ENCODE measurements at regions not wholly inside any gene's neighbourhood (a gene's known extent, or its start where the extent isn't known, plus 50 kb on each side); places are given as distances from the start of the nearest gene placed in this dataset.
A peak's percentile ranks its signal among the peaks of the same experiment; 100 is the strongest.

DNA sequence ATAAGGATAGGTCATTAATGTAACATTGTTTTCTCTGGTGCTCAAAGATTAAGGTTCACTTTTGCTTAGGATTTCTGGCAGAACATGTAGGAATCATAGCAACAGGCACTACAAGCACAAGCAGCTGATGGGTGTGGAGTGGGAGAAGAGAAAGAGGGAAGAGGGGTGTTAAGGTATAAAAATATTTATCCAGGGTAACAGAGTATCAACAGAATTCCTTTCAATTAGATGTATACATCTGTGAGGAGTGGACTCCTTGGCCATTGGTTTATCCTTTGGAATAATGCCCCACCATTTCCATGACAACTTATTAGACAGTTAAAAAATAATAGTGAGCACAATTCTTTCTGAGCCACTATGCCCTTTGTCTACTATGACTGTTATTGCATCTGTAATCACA, 388.3 kb upstream of the DDHD1 start:
- H3K9me3 ChIP-seq (ENCODE audit: insufficient read depth, low read length): no peaks in the 10 kb centered on the region
- H3K4me2 ChIP-seq (ENCODE audit: low read depth, low read length, poor library complexity, severe bottlenecking): no peak overlapping the region
- no peaks in the 10 kb centered on the region for H3F3A ChIP-seq (ENCODE audit: insufficient read depth)
- H3K9ac ChIP-seq (ENCODE audit: low read length): no peak overlapping the region
- H3K27ac ChIP-seq (ENCODE audit: low read depth, low read length): no peak overlapping the region
- TF ChIP-seq, protein P1, sequence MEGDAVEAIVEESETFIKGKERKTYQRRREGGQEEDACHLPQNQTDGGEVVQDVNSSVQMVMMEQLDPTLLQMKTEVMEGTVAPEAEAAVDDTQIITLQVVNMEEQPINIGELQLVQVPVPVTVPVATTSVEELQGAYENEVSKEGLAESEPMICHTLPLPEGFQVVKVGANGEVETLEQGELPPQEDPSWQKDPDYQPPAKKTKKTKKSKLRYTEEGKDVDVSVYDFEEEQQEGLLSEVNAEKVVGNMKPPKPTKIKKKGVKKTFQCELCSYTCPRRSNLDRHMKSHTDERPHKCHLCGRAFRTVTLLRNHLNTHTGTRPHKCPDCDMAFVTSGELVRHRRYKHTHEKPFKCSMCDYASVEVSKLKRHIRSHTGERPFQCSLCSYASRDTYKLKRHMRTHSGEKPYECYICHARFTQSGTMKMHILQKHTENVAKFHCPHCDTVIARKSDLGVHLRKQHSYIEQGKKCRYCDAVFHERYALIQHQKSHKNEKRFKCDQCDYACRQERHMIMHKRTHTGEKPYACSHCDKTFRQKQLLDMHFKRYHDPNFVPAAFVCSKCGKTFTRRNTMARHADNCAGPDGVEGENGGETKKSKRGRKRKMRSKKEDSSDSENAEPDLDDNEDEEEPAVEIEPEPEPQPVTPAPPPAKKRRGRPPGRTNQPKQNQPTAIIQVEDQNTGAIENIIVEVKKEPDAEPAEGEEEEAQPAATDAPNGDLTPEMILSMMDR (IDR thresholded peaks at IDR 0.05; ENCODE audit: insufficient read depth, low read length, poor library complexity, severe bottlenecking): no peak
- TF ChIP-seq EZH2phosphoT487 (conservative IDR thresholded peaks at IDR 0.05; ENCODE audit: low read length): no peak
- H3K79me2 ChIP-seq (ENCODE audit: insufficient read depth, low read length): no peaks in the 10 kb centered on the region
- H3K27me3 ChIP-seq (ENCODE audit: low read length): no peaks in the 10 kb centered on the region
- no peaks in the 10 kb centered on the region for H3K36me3 ChIP-seq (ENCODE audit: low read length)
- no peaks in the 10 kb centered on the region for H4K20me1 ChIP-seq (ENCODE audit: low read depth, low read length)
- no peak overlapping the region for H2AFZ ChIP-seq (ENCODE audit: low read depth, low read length, severe bottlenecking)
- no peaks in the 10 kb centered on the region for H3K9me2 ChIP-seq (replicated peaks; ENCODE audit: insufficient read depth, low read length)
- no peak overlapping the region for H3K4me3 ChIP-seq (ENCODE audit: insufficient read depth, low read length, poor library complexity, severe bottlenecking)

DNA sequence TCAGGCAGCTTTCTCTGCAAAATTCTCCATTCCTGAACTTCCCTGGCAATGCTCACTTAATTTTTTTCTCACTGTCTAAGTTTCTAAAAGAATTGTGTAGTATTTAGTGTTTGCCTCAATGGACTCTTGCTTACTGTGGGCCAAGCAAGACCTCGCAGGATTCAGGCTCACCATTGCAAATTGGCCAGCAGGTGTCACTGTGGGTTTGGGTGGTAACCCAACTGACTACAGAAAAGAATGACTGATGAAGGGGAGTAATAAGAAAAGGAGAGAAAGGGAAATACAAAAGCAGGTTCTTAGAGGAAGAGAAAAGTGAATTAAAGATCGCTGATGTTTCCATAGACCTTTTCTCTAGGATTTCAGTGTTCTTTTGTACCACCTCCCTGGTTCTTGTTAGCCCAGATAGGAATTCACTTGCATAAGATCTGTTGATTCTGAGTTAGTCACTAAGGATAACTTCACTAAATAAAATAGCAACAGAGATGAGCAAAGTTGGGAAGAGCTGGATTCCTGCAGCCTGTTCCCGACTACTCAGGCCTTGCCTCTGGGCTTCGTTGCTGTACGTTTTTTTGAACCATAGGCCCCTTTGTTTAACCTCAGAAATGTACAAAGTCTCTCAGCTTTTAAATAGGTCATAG, 386.5 kb upstream of the DDHD1 start:
- no peak for TF ChIP-seq EZH2phosphoT487 (conservative IDR thresholded peaks at IDR 0.05; ENCODE audit: low read length)
- TF ChIP-seq, protein P1 (IDR thresholded peaks at IDR 0.05; ENCODE audit: insufficient read depth, low read length, poor library complexity, severe bottlenecking): peak; percentile 95
- Histone ChIP-seq H2AFZ (ENCODE audit: low read depth, low read length, severe bottlenecking) (no peak overlapping the region), H3K27ac (ENCODE audit: low read depth, low read length) (no peak overlapping the region), H3K9ac (ENCODE audit: low read length) (no peak overlapping the region), H3K4me3 (ENCODE audit: insufficient read depth, low read length, poor library complexity, severe bottlenecking) (no peak overlapping the region), H3K27me3 (ENCODE audit: low read length) (no peaks in the 10 kb centered on the region), H3K79me2 (ENCODE audit: insufficient read depth, low read length) (no peaks in the 10 kb centered on the region), H3F3A (ENCODE audit: insufficient read depth) (no peaks in the 10 kb centered on the region), H3K4me2 (ENCODE audit: low read depth, low read length, poor library complexity, severe bottlenecking) (no peak overlapping the region), H3K36me3 (ENCODE audit: low read length) (no peaks in the 10 kb centered on the region), H3K9me2 (replicated peaks; ENCODE audit: insufficient read depth, low read length) (no peaks in the 10 kb centered on the region), H3K9me3 (ENCODE audit: insufficient read depth, low read length) (no peaks in the 10 kb centered on the region), H4K20me1 (ENCODE audit: low read depth, low read length) (no peaks in the 10 kb centered on the region)

DNA sequence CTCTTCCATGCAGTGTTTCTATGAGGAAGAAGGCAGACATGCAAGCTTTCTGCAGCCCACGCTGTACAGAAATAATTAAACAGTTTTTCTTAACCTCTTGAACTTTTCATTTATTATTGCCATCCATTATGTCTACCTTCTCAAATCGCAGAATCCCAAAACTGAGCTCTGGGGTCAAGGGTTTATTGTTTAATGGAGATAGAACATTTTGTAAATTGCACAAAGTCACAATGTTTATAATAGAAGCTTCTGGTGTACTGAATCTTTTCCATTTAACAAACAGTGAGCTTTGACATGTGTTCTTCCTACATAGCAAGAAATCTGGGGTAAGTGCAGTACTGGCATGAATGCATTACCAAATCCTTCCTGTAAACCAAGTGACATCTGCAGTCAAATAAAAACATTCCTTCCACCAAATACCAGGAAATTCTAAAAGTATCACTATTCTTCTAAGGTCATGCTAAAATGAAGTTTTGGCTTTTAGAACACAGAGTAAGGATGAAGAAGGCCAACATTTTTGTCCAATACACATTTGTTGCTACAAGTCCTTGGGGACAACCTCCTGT, 385.3 kb upstream of the DDHD1 start:
- TF ChIP-seq EZH2phosphoT487 (conservative IDR thresholded peaks at IDR 0.05; ENCODE audit: low read length): no peak
- TF ChIP-seq, protein P1 (IDR thresholded peaks at IDR 0.05; ENCODE audit: insufficient read depth, low read length, poor library complexity, severe bottlenecking): no peak
- Histone ChIP-seq H3K79me2 (ENCODE audit: insufficient read depth, low read length) (no peaks in the 10 kb centered on the region), H3K9me3 (ENCODE audit: insufficient read depth, low read length) (no peaks in the 10 kb centered on the region), H4K20me1 (ENCODE audit: low read depth, low read length) (no peaks in the 10 kb centered on the region), H3F3A (ENCODE audit: insufficient read depth) (no peaks in the 10 kb centered on the region), H3K9me2 (replicated peaks; ENCODE audit: insufficient read depth, low read length) (no peaks in the 10 kb centered on the region), H3K9ac (ENCODE audit: low read length) (no peak overlapping the region), H3K4me2 (ENCODE audit: low read depth, low read length, poor library complexity, severe bottlenecking) (no peak overlapping the region), H2AFZ (ENCODE audit: low read depth, low read length, severe bottlenecking) (no peak overlapping the region), H3K27ac (ENCODE audit: low read depth, low read length) (no peak overlapping the region), H3K36me3 (ENCODE audit: low read length) (no peaks in the 10 kb centered on the region), H3K27me3 (ENCODE audit: low read length) (no peaks in the 10 kb centered on the region), H3K4me3 (ENCODE audit: insufficient read depth, low read length, poor library complexity, severe bottlenecking) (no peak overlapping the region)

Data from SU-DHL-6 (cell line).